BE2C (cell line): ENCODE measurements at regions not wholly inside any gene's neighbourhood (a gene's known extent, or its start where the extent isn't known, plus 50 kb on each side); places are given as distances from the start of the nearest gene placed in this dataset.

ENCODE experiments used
- DNase-seq: peaks from one replicate; pipeline ENCODE4 v3.0.0-alpha.2; 2020
- H3K27me3 ChIP-seq: fragments of 250-450 bp; sonication (Bioruptor Pico); 2 replicates; pipeline ENCODE4 v1.5.1; 2020; ENCODE audit warnings: mild to moderate bottlenecking
- H3K36me3 ChIP-seq: fragments of 250-450 bp; sonication (Bioruptor Pico); 2 replicates; pipeline ENCODE4 v1.5.1; 2020; ENCODE audit warnings: mild to moderate bottlenecking
- H3K4me1 ChIP-seq: fragments of 250-450 bp; sonication (Bioruptor Pico); 2 replicates; pipeline ENCODE4 v1.5.1; 2020
- H3K4me3 ChIP-seq: 2 replicates; pipeline ENCODE4 v1.5.1; 2011; ENCODE audit warnings: low read depth, low read length
- H3K9me3 ChIP-seq: fragments of 250-450 bp; sonication (Bioruptor Pico); 2 replicates; pipeline ENCODE4 v1.5.1; 2020
- CTCF ChIP-seq: IDR thresholded peaks from 2 replicates; pipeline ENCODE4 v1.5.1; 2012; ENCODE audit warnings: mild to moderate bottlenecking, low read depth, low read length

GRCh38 chr13:44171861-44172260, 201.8 kb upstream of the SERP2 start:
- Histone ChIP-seq H3K4me3 (no peak overlapping the region), H3K27me3 (no peaks in the 10 kb centered on the region), H3K36me3 (no peaks in the 10 kb centered on the region), H3K9me3 (no peaks in the 10 kb centered on the region), H3K4me1 (0 out of 2 replicates have a peak, but pooled peaks cover 4% of the 10 kb centered on the region)
- DNase-seq = no peak
- TF ChIP-seq CTCF = no peak

GRCh38 chr13:44172281-44172810, 201.3 kb upstream of the SERP2 start:
- no peak for TF ChIP-seq CTCF
- DNase-seq = no peak
- Histone ChIP-seq H3K4me1 (0 out of 2 replicates have a peak, but pooled peaks cover 4% of the 10 kb centered on the region), H3K27me3 (no peaks in the 10 kb centered on the region), H3K36me3 (no peaks in the 10 kb centered on the region), H3K9me3 (no peaks in the 10 kb centered on the region), H3K4me3 (no peak overlapping the region)

GRCh38 chr13:44174769-44175425, 198.7 kb upstream of the SERP2 start:
- H3K27me3 ChIP-seq = no peaks in the 10 kb centered on the region
- H3K9me3 ChIP-seq = no peaks in the 10 kb centered on the region
- H3K4me1 ChIP-seq = 0 out of 2 replicates have a peak, but pooled peaks cover 4% of the 10 kb centered on the region
- DNase-seq = no peak
- no peaks in the 10 kb centered on the region for H3K36me3 ChIP-seq
- no peak for TF ChIP-seq CTCF
- no peak overlapping the region for H3K4me3 ChIP-seq

- no peaks in the 10 kb centered on the region for H3K27me3 ChIP-seq
- H3K4me1 ChIP-seq = 0 out of 2 replicates have a peak, but pooled peaks cover 4% of the 10 kb centered on the region
- TF ChIP-seq CTCF = no peak
- H3K36me3 ChIP-seq = no peaks in the 10 kb centered on the region
- no peak for DNase-seq
- H3K4me3 ChIP-seq = no peak overlapping the region
- no peaks in the 10 kb centered on the region for H3K9me3 ChIP-seq
Measured at GRCh38 chr13:44176173-44176572, 197.5 kb upstream of the SERP2 start.

- TF ChIP-seq CTCF = no peak
- Histone ChIP-seq H3K4me3 (no peak overlapping the region), H3K27me3 (no peaks in the 10 kb centered on the region), H3K4me1 (no peaks in the 10 kb centered on the region), H3K36me3 (no peaks in the 10 kb centered on the region), H3K9me3 (no peaks in the 10 kb centered on the region)
- DNase-seq = no peak
Measured at GRCh38 chr13:44180876-44181536, 192.6 kb upstream of the SERP2 start.

GRCh38 chr13:44181931-44182330, 191.7 kb upstream of the SERP2 start:
- no peak overlapping the region for H3K4me3 ChIP-seq
- H3K27me3 ChIP-seq = no peaks in the 10 kb centered on the region
- no peak for TF ChIP-seq CTCF
- no peak for DNase-seq
- no peaks in the 10 kb centered on the region for H3K36me3 ChIP-seq
- H3K9me3 ChIP-seq = no peaks in the 10 kb centered on the region
- H3K4me1 ChIP-seq = no peaks in the 10 kb centered on the region
